Activated naive CD8-positive, alpha-beta T cell treated with anti-CD3 and anti-CD28 coated beads, Interleukin-2, amount 50 U/mL, for 16 hours (primary cell): ENCODE measurements at regions not wholly inside any gene's neighbourhood (a gene's known extent, or its start where the extent isn't known, plus 50 kb on each side); places are given as distances from the start of the nearest gene placed in this dataset.
"Not testable (repeated sequence)": the region's sequence is repeated elsewhere in the genome, so short reads cannot be mapped to it uniquely, and the experiment has no call there.

Experiments
- DNase-seq: peaks from one replicate; pipeline ENCODE4 v3.0.0-alpha.2; 2020; ENCODE audit warnings: low read depth, low spot score

DNA sequence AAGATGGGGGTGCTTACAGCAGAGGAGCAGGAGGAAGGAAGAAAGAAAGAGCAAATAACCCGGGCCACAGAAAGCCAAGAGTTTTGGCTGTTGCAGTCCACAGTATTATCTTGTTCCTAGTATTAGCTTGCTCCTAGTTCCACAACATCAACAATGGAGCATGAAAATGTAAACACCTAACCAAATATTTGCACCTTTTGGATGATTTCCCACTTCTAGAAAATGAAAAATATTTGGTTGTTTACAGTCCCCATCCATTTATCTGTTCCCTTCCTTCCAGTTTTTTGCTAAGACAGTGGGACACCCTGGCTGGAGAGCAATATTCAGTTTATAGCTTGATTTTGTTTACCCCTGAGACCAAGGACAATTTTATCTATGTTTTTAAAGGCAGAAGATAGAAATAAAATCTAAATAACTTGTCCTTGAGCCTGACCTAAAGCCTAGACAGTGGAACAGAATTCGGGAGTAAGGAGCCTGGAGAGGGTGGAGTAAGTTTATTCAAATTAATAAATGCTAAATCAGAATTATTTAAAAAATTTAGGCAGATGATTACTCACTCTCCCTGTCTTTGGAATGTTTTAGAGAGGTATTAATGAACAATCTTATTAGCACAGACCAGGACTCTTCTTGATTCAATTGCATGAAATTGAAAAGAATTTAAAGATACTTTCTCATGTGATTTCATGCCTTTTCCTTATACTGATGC lies 51.6 kb downstream of the RESF1 start:
- DNase-seq = no peak

GRCh38 chr12:32012249-32012785 lies 53.1 kb downstream of the RESF1 start:
- no peak for DNase-seq

DNA sequence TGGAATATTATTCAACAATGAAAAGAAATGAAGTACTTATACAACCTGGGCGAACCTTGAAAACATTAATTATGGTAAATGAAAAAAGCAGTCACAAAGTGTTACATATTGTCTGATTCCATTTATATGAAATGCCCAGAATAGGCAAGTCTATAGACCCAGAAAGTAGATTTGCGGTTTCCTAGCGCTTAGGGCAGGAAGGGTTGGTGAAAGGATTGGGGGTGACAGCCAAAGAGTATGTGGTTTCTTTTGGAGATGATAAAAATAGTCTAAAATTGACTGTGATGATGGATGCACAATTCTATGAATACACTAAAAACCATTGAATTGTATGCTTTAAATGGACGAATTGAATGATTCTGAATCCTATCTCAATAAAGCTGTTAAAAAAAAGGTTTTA lies 55.8 kb downstream of the RESF1 start:
- no peak for DNase-seq

- no peak for DNase-seq
Observed at GRCh38 chr12:32016680-32017482, 57.7 kb downstream of the RESF1 start.

DNA sequence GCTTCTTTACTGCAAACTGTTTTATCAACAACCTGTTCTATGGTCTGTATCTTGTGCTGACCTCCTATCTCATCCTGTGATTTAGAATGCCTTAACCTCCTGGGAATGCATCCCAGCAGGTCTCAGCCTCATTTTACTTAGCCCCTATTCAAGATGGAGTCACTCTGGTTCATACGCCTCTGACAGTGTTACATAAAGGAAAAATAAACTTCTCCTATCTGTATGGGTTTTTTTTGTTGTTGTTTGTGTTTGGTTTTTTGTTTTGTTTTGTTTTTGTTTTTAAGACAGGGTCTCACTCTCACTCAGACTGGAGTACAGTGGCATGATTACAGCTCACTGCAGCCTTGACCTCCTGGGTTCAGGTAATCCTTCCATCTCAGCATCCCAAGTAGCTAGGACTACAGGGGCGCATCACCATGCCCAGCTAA lies 62.1 kb downstream of the RESF1 start:
- DNase-seq = no peak

DNA sequence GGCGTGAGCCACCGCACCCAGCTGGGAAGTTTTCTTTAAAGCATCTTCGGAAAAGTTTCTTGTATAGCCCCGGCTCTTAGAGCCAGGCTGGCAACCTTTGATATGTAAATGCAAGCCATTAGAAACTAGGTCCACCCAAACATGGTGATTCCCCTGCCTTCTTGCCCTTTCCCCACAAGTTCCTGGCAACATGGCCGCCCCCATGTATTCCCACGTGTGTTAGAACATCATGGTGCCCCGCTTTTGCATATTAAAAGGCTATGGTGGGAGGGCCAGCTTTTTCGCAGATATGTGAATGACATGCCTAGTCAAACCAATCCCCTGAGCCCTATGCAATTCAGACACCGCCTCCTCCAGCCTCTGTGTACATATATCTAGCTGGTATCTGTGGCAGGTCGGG lies 63.2 kb downstream of the RESF1 start:
- not testable (repeated sequence) for DNase-seq

DNA sequence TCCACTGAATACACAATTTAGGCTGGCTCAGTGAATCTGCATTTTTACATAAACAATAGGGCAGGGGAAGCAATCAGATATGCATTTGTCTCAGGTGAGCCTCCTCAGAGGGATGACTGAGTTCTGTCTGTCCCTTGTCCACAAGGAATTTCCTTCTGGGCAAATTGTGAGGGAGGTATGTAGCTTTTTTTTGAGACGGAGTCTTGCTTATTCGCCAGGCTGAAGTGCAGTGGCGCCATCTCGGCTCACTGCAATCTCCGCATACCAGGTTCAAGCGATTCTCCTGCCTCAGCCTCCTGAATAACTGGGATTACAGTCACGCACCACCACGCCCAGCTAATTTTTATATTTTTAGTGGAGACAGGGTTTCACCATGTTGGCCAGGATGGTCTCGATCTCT lies 64.6 kb downstream of the RESF1 start:
- not testable (repeated sequence) for DNase-seq

- no peak for DNase-seq
Observed at GRCh38 chr12:32024884-32025592, 65.8 kb downstream of the RESF1 start.

- DNase-seq = peak; percentile 6
Observed at GRCh38 chr12:32025906-32026305, 66.7 kb downstream of the RESF1 start.

DNA sequence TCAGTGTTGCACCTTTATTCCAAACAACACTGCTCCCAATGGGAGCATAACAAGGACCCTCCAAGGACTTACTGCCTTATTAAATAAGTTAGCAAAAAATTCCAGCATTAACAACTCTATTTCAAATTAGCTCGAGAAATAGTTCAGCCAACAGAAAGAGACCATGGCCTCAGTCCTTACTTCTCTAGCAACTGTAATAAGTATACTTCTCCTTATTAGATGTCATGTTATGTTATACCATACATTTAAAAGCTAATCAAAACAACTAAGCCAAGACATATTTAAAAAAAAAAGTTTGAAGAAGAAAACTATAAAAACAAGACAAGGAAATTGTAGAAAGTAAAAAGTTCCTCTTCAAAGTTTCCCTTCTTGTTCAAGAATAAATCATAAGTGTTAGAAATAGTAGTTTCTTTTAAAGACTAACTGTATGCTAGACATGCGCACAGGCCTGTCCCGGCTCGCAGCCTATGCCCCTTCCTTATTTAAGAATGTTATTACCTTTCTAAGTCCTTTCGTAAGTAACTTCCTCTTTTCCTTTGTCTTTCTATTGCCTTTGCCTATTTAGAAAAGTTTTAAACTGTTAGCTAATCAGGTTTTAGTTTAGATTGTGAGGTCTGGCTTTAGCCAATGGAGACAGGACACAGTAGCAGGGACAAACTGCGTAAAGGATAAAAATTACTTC lies 68.6 kb downstream of the RESF1 start:
- no peak for DNase-seq

DNA sequence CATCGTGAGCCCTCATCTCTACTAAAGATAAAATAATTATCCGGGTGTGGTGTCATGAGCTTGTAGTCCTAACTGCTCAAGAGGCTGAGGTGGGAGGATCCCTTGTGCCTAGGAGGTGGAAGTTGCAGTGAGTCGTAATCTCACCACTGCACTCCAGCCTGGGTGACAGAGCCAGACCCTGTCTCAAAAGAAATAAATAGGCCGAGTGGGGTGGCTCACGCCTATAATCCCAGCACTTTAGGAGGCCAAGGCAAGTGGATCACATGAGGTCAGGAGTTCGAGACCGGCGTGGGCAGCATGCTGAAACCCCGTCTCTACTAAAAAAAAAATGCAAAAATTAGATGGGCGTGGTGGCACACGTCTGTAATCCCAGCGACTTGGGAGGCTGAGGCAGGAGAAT lies 70.9 kb downstream of the RESF1 start:
- DNase-seq = no peak

- DNase-seq = no peak
Observed at GRCh38 chr12:32030676-32031075, 71.5 kb downstream of the RESF1 start.

DNA sequence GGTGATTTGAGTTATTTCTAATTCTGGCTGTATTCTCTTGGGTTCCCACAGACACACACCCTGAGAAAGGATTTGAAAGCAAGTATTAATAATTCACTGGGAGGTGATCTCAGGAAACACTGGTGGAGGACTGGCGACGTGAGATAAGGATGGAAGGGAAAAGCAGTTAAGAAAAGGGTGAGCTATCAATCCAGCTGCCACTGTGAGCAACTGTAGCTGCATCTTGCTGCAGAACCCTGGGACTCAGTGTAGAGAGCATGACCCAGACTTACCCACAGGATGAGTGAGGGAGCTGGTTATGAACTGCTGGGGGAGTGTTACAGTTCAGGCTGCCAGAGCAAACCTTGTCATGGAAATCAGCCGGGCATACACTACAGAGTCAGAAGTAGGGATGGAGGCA lies 71.9 kb downstream of the RESF1 start:
- DNase-seq = no peak

- no peak for DNase-seq
Observed at GRCh38 chr12:32032205-32032810, 73.1 kb downstream of the RESF1 start.

GRCh38 chr12:32033406-32033805 lies 73.2 kb upstream of the BICD1 start:
- DNase-seq = no peak

DNA sequence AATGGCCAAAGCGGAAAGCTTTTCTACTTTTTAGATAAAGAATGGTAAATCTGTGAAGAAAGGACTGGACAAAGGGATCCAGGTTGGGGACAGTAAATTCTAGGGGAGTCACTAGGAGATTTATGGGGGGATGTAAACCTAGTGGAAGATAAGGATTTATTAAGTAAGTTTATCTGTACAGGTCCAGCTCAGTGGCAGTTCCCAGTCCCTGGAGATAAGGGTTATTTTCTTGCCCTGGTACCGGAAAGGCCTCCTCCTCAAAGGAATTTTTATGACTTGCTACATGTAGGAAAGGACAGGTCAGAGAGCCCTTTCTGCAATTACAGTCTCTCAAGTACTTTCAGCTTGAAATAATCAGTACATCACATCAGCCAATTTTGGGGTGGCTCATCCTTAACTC lies 72.6 kb upstream of the BICD1 start:
- no peak for DNase-seq

DNA sequence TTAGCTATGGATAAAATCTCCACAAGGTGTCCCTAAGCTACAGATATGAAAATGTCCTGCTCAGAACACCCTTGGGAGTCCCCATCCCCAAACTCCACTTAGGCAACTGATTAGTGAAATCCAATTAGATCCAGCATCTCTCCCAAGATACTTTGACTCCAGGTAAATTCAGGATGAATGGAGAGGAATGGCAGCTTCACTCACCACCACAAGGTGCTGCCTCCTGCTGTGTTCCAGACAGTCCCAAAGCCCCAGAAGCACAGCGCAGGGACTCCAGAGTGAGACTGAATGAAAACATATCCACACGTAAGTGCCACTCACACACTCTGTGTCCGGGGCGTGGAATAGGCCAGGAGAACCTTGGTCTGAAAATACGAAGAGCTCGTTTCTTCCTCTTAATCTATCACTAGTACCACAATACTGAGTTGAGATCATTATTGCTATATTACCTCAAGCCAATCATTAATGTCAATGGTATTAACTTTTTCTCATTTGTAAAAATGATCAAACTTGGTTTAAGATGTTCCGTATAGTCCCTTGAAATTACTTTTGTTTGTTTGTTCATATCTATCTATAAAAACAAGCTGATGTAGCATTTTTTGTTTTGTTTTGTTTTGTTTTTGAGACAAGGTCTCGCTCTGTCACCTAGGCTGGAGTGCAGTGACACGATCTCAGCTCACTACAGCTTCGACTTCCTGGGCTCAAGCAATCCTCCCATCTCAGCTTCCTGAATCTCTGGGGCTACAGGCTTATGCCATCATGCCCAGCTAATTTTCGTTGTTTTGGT lies 70.0 kb upstream of the BICD1 start:
- DNase-seq = no peak

DNA sequence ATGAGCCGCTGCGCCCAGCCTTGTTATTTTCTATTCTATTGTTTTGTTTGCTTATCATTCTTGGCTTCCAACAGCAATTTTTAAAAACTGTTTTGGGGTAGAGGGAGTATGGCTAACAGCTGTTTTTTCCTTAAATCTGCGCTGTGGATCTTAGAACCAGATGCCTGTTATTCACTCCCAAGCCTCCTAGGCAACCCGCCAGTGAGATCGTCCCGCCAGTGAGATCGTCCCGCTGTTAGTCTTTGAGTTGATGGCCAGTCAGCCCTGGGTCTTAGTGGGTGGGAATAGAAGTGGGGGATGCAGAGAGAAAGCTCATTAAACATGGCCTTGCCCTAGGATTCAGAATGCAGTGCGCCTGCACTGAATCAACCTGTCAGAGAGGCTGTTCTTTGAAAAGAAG lies 67.3 kb upstream of the BICD1 start:
- no peak for DNase-seq

- no peak for DNase-seq
Observed at GRCh38 chr12:32039917-32040575, 66.6 kb upstream of the BICD1 start.
